IMR-90 (cell line): ENCODE measurements at regions not wholly inside any gene's neighbourhood (a gene's known extent, or its start where the extent isn't known, plus 50 kb on each side); places are given as distances from the start of the nearest gene placed in this dataset.

Experiments used
- ATAC-seq: fragments of 200-7000 bp; cut with Tn5 transposase; 2 replicates; pipeline ENCODE4 v1.9.1; 2020; ENCODE audit warnings: low read depth, mild to moderate bottlenecking, moderate library complexity
- BruUV-seq: library from RNA; stranded (reverse); fragments of 400-500 nt; replicated peaks from 2 replicates; lab custom pipeline; 2021; lab: Mats Ljungman, UMichigan
- CTCF ChIA-PET: fragments of 300-600 bp; formaldehyde crosslinking; extraction: SDS; loops from one replicate; lab custom pipeline; 2021; ENCODE audit warnings: antibody characterized with exemption; lab: Yijun Ruan, JAX
- POLR2A ChIA-PET: fragments of 300-600 bp; sonication (Branson Sonifier 250); formaldehyde crosslinking; loops from one replicate; lab custom pipeline; 2022; ENCODE audit warnings: antibody characterized with exemption; ENCODE audit not compliant: unreplicated experiment; lab: Charles Lee
- DNase-seq: peaks from one replicate; pipeline ENCODE4 v3.0.0; 2013
- H2AFZ ChIP-seq: replicated peaks from 2 replicates; pipeline ENCODE3; 2013; ENCODE audit warnings: low read length, mild to moderate bottlenecking; ENCODE audit not compliant: poor library complexity
- H2AK5ac ChIP-seq: 2 replicates; pipeline ENCODE4 v1.6.1; 2013; ENCODE audit warnings: low read depth, low read length, inconsistent platforms
- H2AK9ac ChIP-seq: replicated peaks from 2 replicates; pipeline ENCODE3; 2013; ENCODE audit warnings: mild to moderate bottlenecking, low read depth, low read length, moderate library complexity; ENCODE audit not compliant: poor library complexity
- H2BK120ac ChIP-seq: 2 replicates; pipeline ENCODE4 v1.6.1; 2013; ENCODE audit warnings: low read depth, low read length, inconsistent platforms
- H2BK15ac ChIP-seq: 3 replicates; pipeline ENCODE4 v1.6.1; 2013; ENCODE audit warnings: low read depth, low read length, inconsistent platforms
- H2BK20ac ChIP-seq: 2 replicates; pipeline ENCODE4 v1.6.1; 2013; ENCODE audit warnings: low read depth, mild to moderate bottlenecking, inconsistent platforms, low read length, moderate library complexity
- H2BK5ac ChIP-seq: 2 replicates; pipeline ENCODE4 v1.6.1; 2013; ENCODE audit warnings: mild to moderate bottlenecking, low read depth, low read length, inconsistent platforms; ENCODE audit not compliant: poor library complexity, severe bottlenecking
- H3K14ac ChIP-seq: replicated peaks from 2 replicates; pipeline ENCODE4 v1.6.1; 2013; ENCODE audit warnings: low read depth, low read length, inconsistent platforms
- H3K18ac ChIP-seq: 2 replicates; pipeline ENCODE4 v1.6.1; 2013; ENCODE audit warnings: low read depth, low read length, control low read depth
- H3K23ac ChIP-seq: 2 replicates; pipeline ENCODE4 v1.6.1; 2013; ENCODE audit warnings: low read depth, low read length, inconsistent platforms
- H3K27ac ChIP-seq: 2 replicates; pipeline ENCODE4 v1.5.1; 2013; ENCODE audit warnings: mild to moderate bottlenecking, control low read depth, low read length; ENCODE audit not compliant: insufficient read depth
- H3K27me3 ChIP-seq: 2 replicates; pipeline ENCODE4 v1.6.1; 2013; ENCODE audit warnings: low read length; ENCODE audit not compliant: control insufficient read depth, insufficient read depth
- H3K36me3 ChIP-seq: 2 replicates; pipeline ENCODE4 v1.6.1; 2013; ENCODE audit warnings: low read length, mixed read lengths; ENCODE audit not compliant: control insufficient read depth, insufficient read depth
- H3K4ac ChIP-seq: 2 replicates; pipeline ENCODE4 v1.6.1; 2013; ENCODE audit warnings: low read depth, low read length, inconsistent platforms
- H3K4me1 ChIP-seq: 2 replicates; pipeline ENCODE4 v1.6.1; 2013; ENCODE audit warnings: low read length, mixed read lengths; ENCODE audit not compliant: control insufficient read depth, insufficient read depth
- H3K4me2 ChIP-seq: 2 replicates; pipeline ENCODE4 v1.6.1; 2013; ENCODE audit warnings: low read depth, mild to moderate bottlenecking, control low read depth, low read length, moderate library complexity
- H3K4me3 ChIP-seq: 2 replicates; pipeline ENCODE4 v1.5.1; 2013; ENCODE audit warnings: low read depth, mild to moderate bottlenecking, control low read depth, low read length, moderate library complexity; ENCODE audit not compliant: insufficient read depth
- H3K56ac ChIP-seq: 2 replicates; pipeline ENCODE4 v1.6.1; 2013; ENCODE audit warnings: low read length, inconsistent platforms; ENCODE audit not compliant: insufficient read depth; ENCODE audit errors: extremely low read depth
- H3K79me1 ChIP-seq, 2 experiments: 2 replicates each; pipeline ENCODE4 v1.6.1; 2013; ENCODE audit warnings: low read length in 2 of 2, inconsistent platforms in 1 of 2, low read depth in 1 of 2
- H3K9ac ChIP-seq: 2 replicates; pipeline ENCODE4 v1.6.1; 2013; ENCODE audit warnings: low read depth, low read length, control low read depth
- H3K9me1 ChIP-seq: 2 replicates; pipeline ENCODE4 v1.6.1; 2013; ENCODE audit warnings: low read length, inconsistent platforms; ENCODE audit not compliant: insufficient read depth
- H3K9me3 ChIP-seq: 2 replicates; pipeline ENCODE4 v1.6.1; 2013; ENCODE audit warnings: low read length; ENCODE audit not compliant: control insufficient read depth, insufficient read depth
- H4K20me1 ChIP-seq: 2 replicates; pipeline ENCODE4 v1.6.1; 2013; ENCODE audit warnings: low read length, inconsistent platforms; ENCODE audit not compliant: insufficient read depth
- H4K5ac ChIP-seq: 2 replicates; pipeline ENCODE4 v1.6.1; 2013; ENCODE audit warnings: mild to moderate bottlenecking, low read depth, low read length, control low read depth
- H4K8ac ChIP-seq, 2 experiments: 2 replicates each; pipeline ENCODE4 v1.6.1; 2013; ENCODE audit warnings: low read depth in 2 of 2, low read length in 2 of 2, control low read depth in 1 of 2, inconsistent platforms in 1 of 2
- H4K91ac ChIP-seq: 2 replicates; pipeline ENCODE4 v1.6.1; 2013; ENCODE audit warnings: low read depth, low read length, inconsistent platforms; ENCODE audit not compliant: insufficient read depth
- BHLHE40 ChIP-seq: fragments of 150-350 bp; IDR thresholded peaks from 2 replicates; pipeline ENCODE4 v1.6.1; 2016; ENCODE audit warnings: mild to moderate bottlenecking, low read depth, low read length
- CEBPB ChIP-seq: IDR thresholded peaks from 2 replicates; pipeline ENCODE4 v1.6.1; 2012; ENCODE audit warnings: low read depth, low read length, improper control_type of control experiment
- CHD1 ChIP-seq: IDR thresholded peaks from 2 replicates; pipeline ENCODE4 v1.6.1; 2012; ENCODE audit warnings: low read depth, low read length, improper control_type of control experiment
- FOS ChIP-seq: fragments of 150-350 bp; IDR thresholded peaks from 2 replicates; pipeline ENCODE4 v1.6.1; 2016; ENCODE audit warnings: low read depth, low read length
- MAFK ChIP-seq: IDR thresholded peaks from 2 replicates; pipeline ENCODE4 v1.6.1; 2012; ENCODE audit warnings: low read depth, low read length, improper control_type of control experiment
- POLR2A ChIP-seq: IDR thresholded peaks from 2 replicates; pipeline ENCODE4 v1.6.1; 2012; ENCODE audit warnings: mild to moderate bottlenecking, low read depth, low read length
- RAD21 ChIP-seq: IDR thresholded peaks from 2 replicates; pipeline ENCODE4 v1.6.1; 2012; ENCODE audit warnings: low read length, improper control_type of control experiment
- RCOR1 ChIP-seq: IDR thresholded peaks from 2 replicates; pipeline ENCODE4 v1.6.1; 2012; ENCODE audit warnings: mild to moderate bottlenecking, low read length, improper control_type of control experiment; ENCODE audit not compliant: insufficient replicate concordance
- SMC3 ChIP-seq: fragments of 150-350 bp; IDR thresholded peaks from 2 replicates; pipeline ENCODE4 v1.6.1; 2016; ENCODE audit warnings: low read depth, mild to moderate bottlenecking, antibody characterized with exemption, low read length, moderate library complexity
- WGBS, 2 experiments: methylation state at CpG; one replicate each; pipeline versions ENCODE4 v1.1.5 to v1.1.7; 2013; ENCODE audit warnings: missing lambda C conversion rate in 2 of 2; ENCODE audit not compliant: insufficient read length in 1 of 2; ENCODE audit errors: extremely low coverage in 2 of 2; 5-methylcytosine and 5-hydroxymethylcytosine counted together
- dilution Hi-C: fragments of 300-500 bp; cut with HindIII; formaldehyde crosslinking; loops from one replicate; pipeline ENCODE4 v1.14.3; 2018; ENCODE audit warnings: low sequenced_read_pairs; ENCODE audit not compliant: unreplicated experiment
- in situ Hi-C: fragments of 300-500 bp; cut with MboI; formaldehyde crosslinking; loops from 3 replicates; pipeline ENCODE4 v1.14.3; 2019; ENCODE audit warnings: low sequenced_read_pairs, inconsistent platforms, mixed read lengths
- intact Hi-C: fragments of 100-400 bp; cut with micrococcal nuclease; formaldehyde crosslinking; loops from 2 replicates; pipeline ENCODE4 v1.10.0; 2022
- TF ChIP-seq, protein P1 (sequence below): fragments of 150-350 bp; IDR thresholded peaks from 2 replicates; pipeline ENCODE4 v1.6.1; 2016; ENCODE audit warnings: low read depth, mild to moderate bottlenecking, low read length, moderate library complexity, borderline replicate concordance
- TF ChIP-seq, protein P2 (sequence below): fragments of 150-350 bp; IDR thresholded peaks from 2 replicates; pipeline ENCODE4 v1.6.1; 2017; ENCODE audit warnings: mild to moderate bottlenecking, antibody characterized with exemption, low read length, low read depth

DNA sequence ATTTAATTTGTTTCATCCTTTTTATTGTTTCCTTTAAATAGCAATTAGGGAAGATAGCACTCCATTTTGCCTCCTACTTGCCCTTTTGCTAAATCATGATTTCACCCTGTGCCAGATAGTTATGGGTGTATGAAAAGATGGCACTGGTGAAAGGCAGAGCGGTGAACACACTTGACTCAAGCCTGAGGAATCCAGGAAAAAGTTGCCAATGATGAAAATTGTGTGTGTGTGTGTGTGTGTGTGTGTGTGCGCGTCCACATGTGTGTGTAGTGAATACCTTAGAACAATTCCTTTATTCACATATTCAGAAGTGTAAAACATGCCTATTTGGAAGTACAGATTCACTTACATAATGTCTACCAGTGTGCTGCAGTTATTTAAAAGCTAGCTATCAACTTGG lies 123.8 kb downstream of the PTCSC3 start:
- Histone ChIP-seq H4K91ac (no peak overlapping the region), H3K14ac (no peak overlapping the region), H3K4me1 (no peaks in the 10 kb centered on the region), H2AFZ (no peak overlapping the region), H3K79me1 (no peaks in the 10 kb centered on the region), H2BK15ac (no peak overlapping the region), H3K27me3 (peaks cover 4% of the 10 kb centered on the region), H2BK120ac (no peak overlapping the region), H4K5ac (no peak overlapping the region), H3K9ac (no peak overlapping the region), H3K36me3 (no peaks in the 10 kb centered on the region), H3K4me3 (no peak overlapping the region), H2AK5ac (no peak overlapping the region), H3K4ac (no peak overlapping the region), H4K20me1 (no peaks in the 10 kb centered on the region), H2BK20ac (no peak overlapping the region), H3K4me2 (no peak overlapping the region), H3K9me3 (no peaks in the 10 kb centered on the region), H3K9me1 (no peaks in the 10 kb centered on the region), H4K8ac (no peak overlapping the region), H2BK5ac (no peak overlapping the region), H3K23ac (no peak overlapping the region), H3K27ac (no peak overlapping the region), H3K18ac (no peak overlapping the region), H2AK9ac (no peak overlapping the region), H3K56ac (no peak overlapping the region)
- no peak for ATAC-seq
- BruUV-seq, result no TSS peak
- ChIA-PET CTCF (interaction anchor here (1.3 kb wide), 1 partner anchor 18 kb away, joined by 5 read pairs; no protein-coding TSS in a partner anchor), POLR2A (no interaction called here)
- WGBS, 2 experiments, result no CpG with 5 or more reads among the region's 3 CpGs
- intact Hi-C loops (no loop called here), dilution Hi-C loops (no loop called here), in situ Hi-C loops (no loop called here)
- no peak for DNase-seq
- TF ChIP-seq SMC3 (no peak), POLR2A (no peak), CEBPB (no peak), RCOR1 (no peak), CHD1 (no peak), FOS (no peak), MAFK (no peak), RAD21 (no peak), BHLHE40 (no peak)
- TF ChIP-seq, protein P1, sequence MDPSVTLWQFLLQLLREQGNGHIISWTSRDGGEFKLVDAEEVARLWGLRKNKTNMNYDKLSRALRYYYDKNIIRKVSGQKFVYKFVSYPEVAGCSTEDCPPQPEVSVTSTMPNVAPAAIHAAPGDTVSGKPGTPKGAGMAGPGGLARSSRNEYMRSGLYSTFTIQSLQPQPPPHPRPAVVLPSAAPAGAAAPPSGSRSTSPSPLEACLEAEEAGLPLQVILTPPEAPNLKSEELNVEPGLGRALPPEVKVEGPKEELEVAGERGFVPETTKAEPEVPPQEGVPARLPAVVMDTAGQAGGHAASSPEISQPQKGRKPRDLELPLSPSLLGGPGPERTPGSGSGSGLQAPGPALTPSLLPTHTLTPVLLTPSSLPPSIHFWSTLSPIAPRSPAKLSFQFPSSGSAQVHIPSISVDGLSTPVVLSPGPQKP, result no peak
- TF ChIP-seq, protein P2, sequence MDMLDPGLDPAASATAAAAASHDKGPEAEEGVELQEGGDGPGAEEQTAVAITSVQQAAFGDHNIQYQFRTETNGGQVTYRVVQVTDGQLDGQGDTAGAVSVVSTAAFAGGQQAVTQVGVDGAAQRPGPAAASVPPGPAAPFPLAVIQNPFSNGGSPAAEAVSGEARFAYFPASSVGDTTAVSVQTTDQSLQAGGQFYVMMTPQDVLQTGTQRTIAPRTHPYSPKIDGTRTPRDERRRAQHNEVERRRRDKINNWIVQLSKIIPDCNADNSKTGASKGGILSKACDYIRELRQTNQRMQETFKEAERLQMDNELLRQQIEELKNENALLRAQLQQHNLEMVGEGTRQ, result no peak
